Nephron (organoid): ENCODE measurements at regions not wholly inside any gene's neighbourhood (a gene's known extent, or its start where the extent isn't known, plus 50 kb on each side); places are given as distances from the start of the nearest gene placed in this dataset.
A peak's percentile ranks its signal among the peaks of the same experiment; 100 is the strongest.

Experiments used
- H3K27ac Mint-ChIP-seq, 3 experiments: 2 replicates each; pipeline ENCODE4 v1.8.0; 2020; ENCODE audit warnings: mixed read lengths in 3 of 3, mild to moderate bottlenecking in 2 of 3, moderate library complexity in 1 of 3
- H3K27me3 Mint-ChIP-seq: 2 replicates; pipeline ENCODE4 v1.8.0; 2021; ENCODE audit warnings: low read depth, mild to moderate bottlenecking, moderate library complexity, mixed read lengths
- H3K36me3 Mint-ChIP-seq: 2 replicates; pipeline ENCODE4 v1.8.0; 2020; ENCODE audit warnings: low read depth, mixed read lengths
- H3K4me1 Mint-ChIP-seq: 2 replicates; pipeline ENCODE4 v1.8.0; 2020; ENCODE audit warnings: mixed read lengths
- H3K4me3 Mint-ChIP-seq, 3 experiments: 2 replicates each; pipeline ENCODE4 v1.8.0; 2020; ENCODE audit warnings: mild to moderate bottlenecking in 3 of 3, mixed read lengths in 3 of 3, moderate library complexity in 2 of 3
- H3K9me3 Mint-ChIP-seq: 2 replicates; pipeline ENCODE4 v1.8.0; 2020; ENCODE audit warnings: mixed read lengths
- CTCF ChIP-seq, 3 experiments: fragments of 200-600 bp; sonication (generic); IDR thresholded peaks; one replicate each; pipeline ENCODE4 v1.5.0; 2021; ENCODE audit warnings: antibody characterized with exemption in 3 of 3; ENCODE audit not compliant: unreplicated experiment in 3 of 3

GRCh38 chr4:42329421-42329820 is 67.9 kb upstream of the SHISA3 start:
- no peaks in the 10 kb centered on the region for H3K27me3 Mint-ChIP-seq
- H3K9me3 Mint-ChIP-seq = no peaks in the 10 kb centered on the region
- peaks cover 43% of the 10 kb centered on the region for H3K4me1 Mint-ChIP-seq
- no peak overlapping the region for H3K4me3 Mint-ChIP-seq
- H3K36me3 Mint-ChIP-seq = peaks cover 3% of the 10 kb centered on the region
- peak overlapping the region; percentile 94 to 98 (median 98) for H3K27ac Mint-ChIP-seq
- TF ChIP-seq CTCF (IDR thresholded peaks at IDR 0.05; ENCODE audit: unreplicated experiment in 3 of 3) = no peak

DNA sequence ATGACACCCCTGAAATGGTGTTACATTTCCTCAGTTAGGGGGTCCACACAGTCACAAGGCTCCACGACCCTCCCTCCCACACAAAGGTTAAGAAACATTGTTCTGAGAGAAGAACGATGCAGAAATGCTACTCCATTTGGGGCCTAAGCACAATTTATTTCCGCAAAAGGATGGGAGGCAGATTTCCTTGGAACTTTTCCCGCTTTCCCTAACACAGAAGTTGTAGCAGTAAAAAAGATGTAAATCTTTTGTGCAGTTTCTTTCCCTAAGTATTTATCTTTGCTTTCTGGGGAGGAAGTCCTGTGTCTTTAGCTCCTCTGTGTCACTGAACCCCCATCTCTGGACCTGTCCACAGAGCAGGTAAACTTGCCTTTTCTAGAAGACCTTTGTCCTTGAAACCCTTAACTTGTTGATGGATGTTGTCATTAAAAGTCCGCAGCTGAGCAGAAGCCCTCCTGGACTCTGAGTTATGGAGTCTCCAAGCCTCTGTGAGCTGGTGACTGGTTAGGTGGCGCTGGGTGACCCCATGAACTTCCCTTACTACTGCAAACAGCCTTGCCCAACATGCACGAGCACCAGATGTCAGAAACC is 67.2 kb upstream of the SHISA3 start:
- Mint-ChIP-seq H3K9me3 (no peaks in the 10 kb centered on the region), H3K4me1 (peaks cover 43% of the 10 kb centered on the region), H3K36me3 (peaks cover 3% of the 10 kb centered on the region), H3K4me3 (peak overlapping the region in 1 of 3 experiments; percentile 50), H3K27ac (peak overlapping the region; percentile 94 to 98 (median 98)), H3K27me3 (no peaks in the 10 kb centered on the region)
- no peak for TF ChIP-seq CTCF (IDR thresholded peaks at IDR 0.05; ENCODE audit: unreplicated experiment in 3 of 3)

GRCh38 chr4:42331040-42331439 is 66.2 kb upstream of the SHISA3 start:
- TF ChIP-seq CTCF (IDR thresholded peaks at IDR 0.05; ENCODE audit: unreplicated experiment in 3 of 3) = no peak
- no peak overlapping the region for H3K4me3 Mint-ChIP-seq
- H3K4me1 Mint-ChIP-seq = peaks cover 38% of the 10 kb centered on the region
- H3K36me3 Mint-ChIP-seq = peaks cover 3% of the 10 kb centered on the region
- no peaks in the 10 kb centered on the region for H3K27me3 Mint-ChIP-seq
- H3K27ac Mint-ChIP-seq = peak overlapping the region; percentile 94 to 98 (median 98)
- peaks cover under 1% of the 10 kb centered on the region for H3K9me3 Mint-ChIP-seq

- Mint-ChIP-seq H3K27ac (peak overlapping the region in 2 of 3 experiments; percentile 60 to 84), H3K27me3 (no peaks in the 10 kb centered on the region), H3K4me3 (no peak overlapping the region), H3K4me1 (peaks cover 32% of the 10 kb centered on the region), H3K36me3 (peaks cover 3% of the 10 kb centered on the region), H3K9me3 (peaks cover 3% of the 10 kb centered on the region)
- no peak for TF ChIP-seq CTCF (IDR thresholded peaks at IDR 0.05; ENCODE audit: unreplicated experiment in 3 of 3)
Observed at GRCh38 chr4:42331914-42332368, 65.3 kb upstream of the SHISA3 start.

GRCh38 chr4:42339935-42340406 is 57.3 kb upstream of the SHISA3 start:
- peaks cover 33% of the 10 kb centered on the region for H3K4me1 Mint-ChIP-seq
- no peak for TF ChIP-seq CTCF (IDR thresholded peaks at IDR 0.05; ENCODE audit: unreplicated experiment in 3 of 3)
- H3K27me3 Mint-ChIP-seq = peaks cover 14% of the 10 kb centered on the region
- H3K4me3 Mint-ChIP-seq = no peak overlapping the region
- no peaks in the 10 kb centered on the region for H3K36me3 Mint-ChIP-seq
- H3K9me3 Mint-ChIP-seq = peaks cover 3% of the 10 kb centered on the region
- peak overlapping the region; percentile 51 to 85 (median 73) for H3K27ac Mint-ChIP-seq

DNA sequence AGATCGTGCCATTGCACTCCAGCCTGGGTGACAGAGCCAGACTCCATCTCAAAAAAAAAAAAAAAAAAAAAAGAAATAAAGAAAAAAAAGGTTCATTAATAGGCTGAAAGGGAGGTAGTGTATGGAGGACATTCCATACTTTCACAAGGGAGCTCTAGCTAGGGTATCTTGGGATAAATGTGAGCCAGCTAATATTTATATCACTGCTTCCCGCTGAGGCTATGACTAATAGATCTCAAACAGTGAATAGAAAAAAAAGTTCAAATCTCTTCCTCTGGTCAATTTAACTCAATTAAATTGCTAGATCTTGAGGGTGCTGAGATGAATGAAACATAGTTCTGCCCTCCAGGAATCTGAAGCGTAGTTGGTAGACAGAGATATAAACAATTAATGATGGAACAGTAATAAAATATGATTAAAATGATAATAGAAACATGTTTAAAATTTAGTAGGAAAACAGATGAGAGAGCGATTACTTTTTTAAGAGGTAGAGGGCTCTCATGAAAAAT is 55.7 kb upstream of the SHISA3 start:
- peaks cover 33% of the 10 kb centered on the region for H3K4me1 Mint-ChIP-seq
- peaks cover 14% of the 10 kb centered on the region for H3K27me3 Mint-ChIP-seq
- H3K36me3 Mint-ChIP-seq = no peaks in the 10 kb centered on the region
- peak overlapping the region; percentile 28 to 57 (median 32) for H3K27ac Mint-ChIP-seq
- no peak for TF ChIP-seq CTCF (IDR thresholded peaks at IDR 0.05; ENCODE audit: unreplicated experiment in 3 of 3)
- no peaks in the 10 kb centered on the region for H3K9me3 Mint-ChIP-seq
- no peak overlapping the region for H3K4me3 Mint-ChIP-seq
